ENCODE measurements at regions not wholly inside any gene's neighbourhood (a gene's known extent, or its start where the extent isn't known, plus 50 kb on each side); places are given as distances from the start of the nearest gene placed in this dataset.
A peak's percentile ranks its signal among the peaks of the same experiment; 100 is the strongest.

DNA sequence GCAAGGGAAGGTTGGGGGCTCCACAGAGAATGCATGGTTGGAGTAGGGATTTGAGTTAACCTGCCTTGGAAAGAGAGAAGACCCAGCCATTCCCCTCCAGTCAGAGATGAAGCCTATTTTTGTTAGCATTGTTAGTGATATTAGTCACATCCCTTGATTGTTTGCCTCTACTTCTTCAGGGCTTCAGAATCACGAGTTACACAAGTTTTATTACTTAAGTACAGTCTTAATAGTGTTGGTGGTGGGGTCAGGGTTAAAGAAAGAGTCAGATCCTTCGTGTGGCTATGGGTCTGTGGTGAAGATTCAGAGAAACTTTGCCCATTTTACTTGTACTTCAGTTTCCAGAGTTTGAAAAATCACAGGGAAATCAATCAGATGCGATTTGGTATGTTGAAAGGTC, 363.1 kb downstream of the LRIG3 start:
- no peak overlapping the region for H3K4me3 ChIP-seq (replicated peaks; ENCODE audit: low read depth, low read length)
- DNase-seq (ENCODE audit: extremely low read depth, low read depth) = peak; percentile 16
- TF ChIP-seq CTCF (IDR thresholded peaks at IDR 0.05; ENCODE audit: low read depth, low read length, missing control alignments) = no peak

GRCh38 chr12:58557661-58558060, 362.6 kb downstream of the LRIG3 start:
- DNase-seq (ENCODE audit: extremely low read depth, low read depth) = no peak
- TF ChIP-seq CTCF (IDR thresholded peaks at IDR 0.05; ENCODE audit: low read depth, low read length, missing control alignments) = no peak
- H3K4me3 ChIP-seq (replicated peaks; ENCODE audit: low read depth, low read length) = no peak overlapping the region

DNA sequence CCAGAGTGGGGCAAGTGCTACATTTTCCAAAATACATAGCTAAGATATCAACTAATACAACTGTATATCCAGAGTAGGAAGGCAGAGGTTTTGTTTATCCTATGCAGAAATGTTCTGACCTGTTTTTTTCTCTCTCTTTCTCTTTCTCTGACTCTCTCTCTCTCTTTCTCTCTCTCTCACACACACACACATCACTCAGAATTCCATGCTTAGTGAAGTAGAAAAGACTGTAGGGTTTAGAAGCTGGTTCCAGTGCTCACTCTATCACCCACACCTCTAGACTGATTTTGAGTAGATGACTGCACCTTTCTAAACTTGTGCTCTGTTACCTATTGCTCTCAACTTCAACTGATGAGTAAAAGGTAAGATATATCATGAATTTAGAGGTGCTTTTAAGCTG, 356.7 kb downstream of the LRIG3 start:
- DNase-seq (ENCODE audit: extremely low read depth, low read depth) = no peak

GRCh38 chr12:58564721-58565120, 355.6 kb downstream of the LRIG3 start:
- no peak for TF ChIP-seq CTCF (IDR thresholded peaks at IDR 0.05; ENCODE audit: low read depth, low read length, missing control alignments)
- H3K4me3 ChIP-seq (replicated peaks; ENCODE audit: low read depth, low read length) = no peak overlapping the region
- no peak for DNase-seq (ENCODE audit: extremely low read depth, low read depth)

More for the DNA sequence above, 356.7 kb downstream of the LRIG3 start:
- no peak overlapping the region for H3K4me3 ChIP-seq (replicated peaks; ENCODE audit: low read depth, low read length)
- TF ChIP-seq CTCF (IDR thresholded peaks at IDR 0.05; ENCODE audit: low read depth, low read length, missing control alignments) = no peak

DNA sequence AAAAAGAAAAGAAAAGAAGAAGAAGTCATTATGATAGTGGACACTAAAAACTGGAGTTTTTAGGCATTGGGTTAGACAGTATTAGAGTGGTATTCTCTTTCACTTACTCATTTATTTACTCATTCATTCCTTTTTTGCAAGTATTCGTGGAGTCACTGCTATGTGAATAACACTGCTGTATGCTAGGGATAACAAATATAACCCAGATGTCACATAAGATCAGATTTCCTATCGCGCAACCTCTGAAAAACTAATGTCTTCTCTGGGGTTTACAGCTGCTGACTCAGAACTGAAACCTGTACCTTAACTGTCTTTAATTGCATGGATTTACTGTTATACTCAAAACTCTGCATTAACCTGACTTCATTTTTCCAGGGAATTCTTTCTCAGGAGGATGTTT, 353.7 kb downstream of the LRIG3 start:
- TF ChIP-seq CTCF (IDR thresholded peaks at IDR 0.05; ENCODE audit: low read depth, low read length, missing control alignments) = no peak

DNA sequence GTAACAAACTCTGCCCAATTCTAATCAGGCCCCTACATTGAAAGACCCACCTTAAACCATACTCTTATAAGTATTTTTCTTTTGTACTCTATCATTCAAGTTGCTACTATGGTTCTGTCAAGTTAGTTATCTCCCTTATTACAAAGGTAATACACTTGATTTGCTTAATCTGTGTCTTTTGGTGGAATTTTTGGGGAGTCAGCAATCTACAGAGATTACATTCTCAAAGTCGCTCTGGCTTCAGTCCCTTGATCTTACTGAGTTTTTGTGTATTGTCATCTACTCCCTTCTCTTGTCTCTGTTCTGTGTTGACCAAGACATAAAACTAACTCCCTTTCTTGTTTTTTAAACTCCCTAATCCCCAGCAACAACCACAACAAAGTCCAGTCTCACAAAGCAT, 353.1 kb downstream of the LRIG3 start:
- DNase-seq (ENCODE audit: extremely low read depth, low read depth) = no peak
- no peak overlapping the region for H3K4me3 ChIP-seq (replicated peaks; ENCODE audit: low read depth, low read length)
- TF ChIP-seq CTCF (IDR thresholded peaks at IDR 0.05; ENCODE audit: low read depth, low read length, missing control alignments) = no peak

More for the DNA sequence above, 353.7 kb downstream of the LRIG3 start:
- peak; percentile 92 for DNase-seq (ENCODE audit: extremely low read depth, low read depth)
- no peak overlapping the region for H3K4me3 ChIP-seq (replicated peaks; ENCODE audit: low read depth, low read length)

GRCh38 chr12:58570411-58570810, 349.9 kb downstream of the LRIG3 start:
- H3K4me3 ChIP-seq (replicated peaks; ENCODE audit: low read depth, low read length) = no peak overlapping the region
- TF ChIP-seq CTCF (IDR thresholded peaks at IDR 0.05; ENCODE audit: low read depth, low read length, missing control alignments) = no peak
- DNase-seq (ENCODE audit: extremely low read depth, low read depth) = no peak

All from HFF-Myc (cell line).